ENCODE measurements at regions not wholly inside any gene's neighbourhood (a gene's known extent, or its start where the extent isn't known, plus 50 kb on each side); places are given as distances from the start of the nearest gene placed in this dataset.
"Not testable (repeated sequence)": the region's sequence is repeated elsewhere in the genome, so short reads cannot be mapped to it uniquely, and the experiment has no call there.

DNA sequence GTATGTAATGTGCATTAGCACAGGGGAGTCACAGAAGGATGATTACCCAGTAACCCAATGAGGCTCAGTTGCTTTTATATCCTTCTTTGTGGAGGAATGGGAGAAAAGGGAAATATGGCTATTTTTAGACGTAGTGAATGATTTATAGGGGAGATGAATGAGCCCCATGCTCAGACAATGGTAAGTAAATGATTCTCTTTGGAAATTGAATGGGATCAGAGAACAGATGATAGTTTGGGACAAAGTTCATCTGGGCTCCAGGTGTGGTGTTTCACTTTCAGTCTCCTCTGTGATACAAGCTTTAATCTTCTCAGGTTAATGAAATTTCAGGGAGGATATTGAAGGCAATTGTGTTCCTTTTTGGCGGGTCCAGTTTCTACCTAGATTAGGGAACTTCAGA lies 63.0 kb upstream of the MPP7 start:
- 9 to 53% methylated on average over 2 of the region's 2 CpGs for WGBS, 2 donors

GRCh38 chr10:28366994-28367393 lies 64.1 kb upstream of the MPP7 start:
- no peak overlapping the region for H3K27ac ChIP-seq
- no peak overlapping the region for H3K4me3 ChIP-seq
- H3K4me1 ChIP-seq, result no peaks in the 10 kb centered on the region
- no peaks in the 10 kb centered on the region for H3K9me3 ChIP-seq
- H3K27me3 ChIP-seq, result no peaks in the 10 kb centered on the region
- 71 to 84% methylated on average over 7 of the region's 7 CpGs for WGBS, 2 donors
- TF ChIP-seq POLR2A (IDR thresholded peaks at IDR 0.05), result no peak
- no peak for TF ChIP-seq POLR2AphosphoS5 (IDR thresholded peaks at IDR 0.05)
- TF ChIP-seq, protein P1, sequence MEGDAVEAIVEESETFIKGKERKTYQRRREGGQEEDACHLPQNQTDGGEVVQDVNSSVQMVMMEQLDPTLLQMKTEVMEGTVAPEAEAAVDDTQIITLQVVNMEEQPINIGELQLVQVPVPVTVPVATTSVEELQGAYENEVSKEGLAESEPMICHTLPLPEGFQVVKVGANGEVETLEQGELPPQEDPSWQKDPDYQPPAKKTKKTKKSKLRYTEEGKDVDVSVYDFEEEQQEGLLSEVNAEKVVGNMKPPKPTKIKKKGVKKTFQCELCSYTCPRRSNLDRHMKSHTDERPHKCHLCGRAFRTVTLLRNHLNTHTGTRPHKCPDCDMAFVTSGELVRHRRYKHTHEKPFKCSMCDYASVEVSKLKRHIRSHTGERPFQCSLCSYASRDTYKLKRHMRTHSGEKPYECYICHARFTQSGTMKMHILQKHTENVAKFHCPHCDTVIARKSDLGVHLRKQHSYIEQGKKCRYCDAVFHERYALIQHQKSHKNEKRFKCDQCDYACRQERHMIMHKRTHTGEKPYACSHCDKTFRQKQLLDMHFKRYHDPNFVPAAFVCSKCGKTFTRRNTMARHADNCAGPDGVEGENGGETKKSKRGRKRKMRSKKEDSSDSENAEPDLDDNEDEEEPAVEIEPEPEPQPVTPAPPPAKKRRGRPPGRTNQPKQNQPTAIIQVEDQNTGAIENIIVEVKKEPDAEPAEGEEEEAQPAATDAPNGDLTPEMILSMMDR (IDR thresholded peaks at IDR 0.05), result no peak
- intact Hi-C loops (cut with DNase I), result no loop called here
- H3K36me3 ChIP-seq, result no peaks in the 10 kb centered on the region
- DNase-seq, result no peak

More for the DNA sequence above, 63.0 kb upstream of the MPP7 start:
- intact Hi-C loops (cut with DNase I), result no loop called here
- Histone ChIP-seq H3K4me1 (no peaks in the 10 kb centered on the region), H3K36me3 (no peaks in the 10 kb centered on the region), H3K9me3 (no peaks in the 10 kb centered on the region), H3K27ac (no peak overlapping the region), H3K27me3 (no peaks in the 10 kb centered on the region), H3K4me3 (no peak overlapping the region)
- TF ChIP-seq POLR2AphosphoS5 (IDR thresholded peaks at IDR 0.05), result no peak
- TF ChIP-seq POLR2A (IDR thresholded peaks at IDR 0.05), result no peak
- TF ChIP-seq EP300 (IDR thresholded peaks at IDR 0.05), result no peak
- DNase-seq, result no peak

GRCh38 chr10:28367413-28367812 lies 64.5 kb upstream of the MPP7 start:
- no peak overlapping the region for H3K27ac ChIP-seq
- WGBS, 2 donors, result 79 to 91% methylated on average over 9 of the region's 9 CpGs
- no peak for DNase-seq
- H3K36me3 ChIP-seq, result no peaks in the 10 kb centered on the region
- no peaks in the 10 kb centered on the region for H3K4me1 ChIP-seq
- intact Hi-C loops (cut with DNase I), result no loop called here
- H3K4me3 ChIP-seq, result no peak overlapping the region
- H3K27me3 ChIP-seq, result no peaks in the 10 kb centered on the region
- H3K9me3 ChIP-seq, result no peaks in the 10 kb centered on the region
- TF ChIP-seq EP300 (IDR thresholded peaks at IDR 0.05) (no peak), POLR2AphosphoS5 (IDR thresholded peaks at IDR 0.05) (no peak), POLR2A (IDR thresholded peaks at IDR 0.05) (no peak)
- TF ChIP-seq, protein P1 (IDR thresholded peaks at IDR 0.05), result no peak

DNA sequence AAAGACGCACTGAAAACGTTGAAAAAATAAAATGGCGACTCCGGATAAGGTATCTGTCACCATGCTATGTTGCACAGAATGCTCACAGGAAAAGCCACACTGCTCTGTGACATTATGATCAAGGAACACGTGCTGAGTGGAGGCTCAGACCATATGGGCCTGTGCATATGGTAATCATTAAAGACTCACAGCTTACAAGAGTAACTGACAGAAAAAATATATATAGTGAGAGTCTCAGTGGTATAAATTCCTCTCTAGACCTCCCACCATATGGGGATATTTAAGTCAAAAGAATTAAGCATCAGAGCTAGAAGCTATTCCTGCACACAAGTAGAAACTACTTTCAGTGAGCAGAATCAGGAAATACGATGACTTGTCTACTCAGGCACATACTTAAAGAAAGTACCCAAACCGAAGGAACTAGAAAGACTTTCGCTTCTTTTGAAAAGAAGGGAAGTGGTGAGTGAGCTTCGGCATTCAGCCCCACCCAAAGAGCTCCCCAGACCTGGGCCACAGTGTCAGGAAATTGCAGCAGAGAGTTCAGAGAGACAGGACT lies 65.1 kb upstream of the MPP7 start:
- intact Hi-C loops (cut with DNase I), result no loop called here

DNA sequence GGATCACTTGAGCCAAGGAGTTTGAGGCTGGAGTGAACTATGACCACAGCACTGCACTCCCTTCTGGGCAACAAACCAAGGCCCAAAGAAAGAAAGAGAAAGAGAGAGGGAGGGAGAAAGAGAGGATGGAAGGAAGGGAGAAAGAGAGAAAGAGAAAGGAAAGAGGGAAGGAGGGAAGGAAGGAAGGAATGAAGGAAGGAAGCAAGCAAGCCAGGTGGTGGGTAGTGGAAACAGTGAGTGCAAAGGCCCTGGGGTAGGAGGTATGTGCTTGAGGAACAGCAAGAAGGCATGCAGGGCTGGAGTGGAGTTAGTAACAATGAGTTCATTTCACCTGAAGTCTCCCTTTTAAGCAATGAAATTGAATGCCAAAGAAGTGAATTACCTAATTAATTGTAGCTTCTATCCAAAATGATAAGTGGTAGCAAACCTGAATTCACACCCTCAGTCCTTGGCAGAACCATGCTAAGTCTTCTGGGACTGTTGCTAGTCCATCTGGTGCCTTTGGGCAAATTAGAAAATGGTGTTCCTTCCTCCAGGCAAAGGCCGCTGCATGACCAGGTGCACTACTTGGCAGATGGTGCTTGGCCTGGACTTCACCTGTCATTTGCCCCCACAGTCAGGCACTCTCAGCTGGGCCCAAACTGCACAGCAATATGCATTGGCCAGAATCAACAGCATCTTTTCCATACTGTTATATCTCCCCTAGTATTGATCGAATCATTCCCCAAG lies 67.4 kb upstream of the MPP7 start:
- intact Hi-C loops (cut with DNase I), result no loop called here
- 96 to 98% methylated on average over 2 of the region's 2 CpGs for WGBS, 2 donors
- Histone ChIP-seq H3K4me1 (no peaks in the 10 kb centered on the region), H3K4me3 (no peak overlapping the region), H3K27ac (no peak overlapping the region), H3K27me3 (no peaks in the 10 kb centered on the region), H3K36me3 (no peaks in the 10 kb centered on the region), H3K9me3 (no peaks in the 10 kb centered on the region)
- no peak for TF ChIP-seq EP300 (IDR thresholded peaks at IDR 0.05)
- no peak for TF ChIP-seq POLR2A (IDR thresholded peaks at IDR 0.05)
- TF ChIP-seq, protein P1 (IDR thresholded peaks at IDR 0.05), result no peak
- TF ChIP-seq POLR2AphosphoS5 (IDR thresholded peaks at IDR 0.05), result no peak
- DNase-seq, result no peak

More for the DNA sequence above, 65.1 kb upstream of the MPP7 start:
- no peaks in the 10 kb centered on the region for H3K4me1 ChIP-seq
- WGBS, 2 donors, result 44 to 65% methylated on average over 9 of the region's 9 CpGs
- H3K4me3 ChIP-seq, result no peak overlapping the region
- H3K9me3 ChIP-seq, result no peaks in the 10 kb centered on the region
- H3K36me3 ChIP-seq, result no peaks in the 10 kb centered on the region
- H3K27me3 ChIP-seq, result no peaks in the 10 kb centered on the region
- no peak overlapping the region for H3K27ac ChIP-seq
- DNase-seq, result no peak
- no peak for TF ChIP-seq EP300 (IDR thresholded peaks at IDR 0.05)
- TF ChIP-seq, protein P1 (IDR thresholded peaks at IDR 0.05), result no peak
- no peak for TF ChIP-seq POLR2A (IDR thresholded peaks at IDR 0.05)
- no peak for TF ChIP-seq POLR2AphosphoS5 (IDR thresholded peaks at IDR 0.05)

GRCh38 chr10:28371638-28372037 lies 68.8 kb upstream of the MPP7 start:
- H3K36me3 ChIP-seq; H3K27me3 ChIP-seq; DNase-seq; intact Hi-C loops (cut with DNase I); H3K4me3 ChIP-seq; H3K9me3 ChIP-seq; H3K4me1 ChIP-seq; H3K27ac ChIP-seq: not testable (repeated sequence)
- WGBS, 2 donors, result 91 to 94% methylated on average over 1 of the region's 1 CpG
